ENCODE measurements at regions not wholly inside any gene's neighbourhood (a gene's known extent, or its start where the extent isn't known, plus 50 kb on each side); places are given as distances from the start of the nearest gene placed in this dataset.

- Histone ChIP-seq H3K4me3 (replicated peaks in 1 of 3; ENCODE audit: insufficient read depth in 1 of 3, low read depth in 1 of 3, low read length in 3 of 3) (no peak overlapping the region), H3K9me1 (replicated peaks; ENCODE audit: control insufficient read depth, extremely low read depth, insufficient read depth, low read length) (no peaks in the 10 kb centered on the region), H3K79me2 (ENCODE audit: control insufficient read depth, insufficient read depth, low read length) (no peaks in the 10 kb centered on the region), H3K27me3 (ENCODE audit: control insufficient read depth in 2 of 2, insufficient read depth in 2 of 2, low read length in 2 of 2) (no peaks in the 10 kb centered on the region), H3K36me3 (ENCODE audit: control insufficient read depth in 2 of 2, extremely low read depth in 1 of 2, insufficient read depth in 2 of 2, low read length in 2 of 2) (no peaks in the 10 kb centered on the region), H3K4me2 (ENCODE audit: insufficient read depth, low read length) (no peak overlapping the region), H4K20me1 (replicated peaks; ENCODE audit: control insufficient read depth, extremely low read depth, insufficient read depth, low read length) (no peaks in the 10 kb centered on the region), H2AFZ (ENCODE audit: low read depth, low read length) (no peak overlapping the region), H3K4me1 (ENCODE audit: control insufficient read depth, extremely low read depth, insufficient read depth, low read length) (no peaks in the 10 kb centered on the region), H3K9me3 (replicated peaks; ENCODE audit: control insufficient read depth, insufficient read depth, low read length) (no peaks in the 10 kb centered on the region), H3K9ac (replicated peaks; ENCODE audit: extremely low read depth, insufficient read depth, low read length) (no peak overlapping the region), H3K27ac (ENCODE audit: insufficient read depth, low read depth, low read length) (no peak overlapping the region)
- CTCF ChIA-PET = no interaction called here
- intact Hi-C loops (cut with micrococcal nuclease) = no loop called here
- TF ChIP-seq POLR2AphosphoS5 (IDR thresholded peaks at IDR 0.05; ENCODE audit: insufficient read depth, low read depth, low read length) (no peak), JUN (IDR thresholded peaks at IDR 0.05; ENCODE audit: borderline replicate concordance, insufficient read depth, insufficient read length, low read depth) (no peak), GATA2 (IDR thresholded peaks at IDR 0.05; ENCODE audit: insufficient read depth, insufficient read length, low read depth, low read length) (no peak), EZH2 (IDR thresholded peaks at IDR 0.05; ENCODE audit: borderline replicate concordance, low read depth, low read length, severe bottlenecking) (no peak), FOS (IDR thresholded peaks at IDR 0.05; ENCODE audit: borderline replicate concordance, insufficient read depth, low read length) (no peak)
- no peak for DNase-seq (ENCODE audit: low read depth, low spot score)
- BruUV-seq (replicated peaks) = no TSS peak
- POLR2A ChIA-PET = no interaction called here
- FAIRE-seq = no peak
- dilution Hi-C loops (cut with MboI; ENCODE audit: extremely low pct_ligation_motif_present, low sequenced_read_pairs) = no loop called here
Measured at GRCh38 chrX:40304115-40304514, 206.4 kb upstream of the BCOR start.

- intact Hi-C loops (cut with micrococcal nuclease) (no loop called here), dilution Hi-C loops (cut with MboI; ENCODE audit: extremely low pct_ligation_motif_present, low sequenced_read_pairs) (no loop called here)
- Histone ChIP-seq H3K9me1 (replicated peaks; ENCODE audit: control insufficient read depth, extremely low read depth, insufficient read depth, low read length) (no peaks in the 10 kb centered on the region), H3K27me3 (ENCODE audit: control insufficient read depth in 2 of 2, insufficient read depth in 2 of 2, low read length in 2 of 2) (no peaks in the 10 kb centered on the region), H2AFZ (ENCODE audit: low read depth, low read length) (no peak overlapping the region), H3K4me3 (replicated peaks in 1 of 3; ENCODE audit: insufficient read depth in 1 of 3, low read depth in 1 of 3, low read length in 3 of 3) (no peak overlapping the region), H3K4me2 (ENCODE audit: insufficient read depth, low read length) (no peak overlapping the region), H3K79me2 (ENCODE audit: control insufficient read depth, insufficient read depth, low read length) (no peaks in the 10 kb centered on the region), H3K4me1 (ENCODE audit: control insufficient read depth, extremely low read depth, insufficient read depth, low read length) (no peaks in the 10 kb centered on the region), H3K27ac (ENCODE audit: insufficient read depth, low read depth, low read length) (no peak overlapping the region), H3K36me3 (ENCODE audit: control insufficient read depth in 2 of 2, extremely low read depth in 1 of 2, insufficient read depth in 2 of 2, low read length in 2 of 2) (no peaks in the 10 kb centered on the region), H3K9me3 (replicated peaks; ENCODE audit: control insufficient read depth, insufficient read depth, low read length) (no peaks in the 10 kb centered on the region), H3K9ac (replicated peaks; ENCODE audit: extremely low read depth, insufficient read depth, low read length) (no peak overlapping the region), H4K20me1 (replicated peaks; ENCODE audit: control insufficient read depth, extremely low read depth, insufficient read depth, low read length) (no peaks in the 10 kb centered on the region)
- TF ChIP-seq EZH2 (IDR thresholded peaks at IDR 0.05; ENCODE audit: borderline replicate concordance, low read depth, low read length, severe bottlenecking) (no peak), MYC (IDR thresholded peaks at IDR 0.05; ENCODE audit: low read depth, low read length) (no peak), FOS (IDR thresholded peaks at IDR 0.05; ENCODE audit: borderline replicate concordance, insufficient read depth, low read length) (no peak), MAX (IDR thresholded peaks at IDR 0.05; ENCODE audit: insufficient read depth, insufficient read length) (no peak), POLR2A (IDR thresholded peaks at IDR 0.05; ENCODE audit: low read depth, low read length) (no peak), CTCF (IDR thresholded peaks at IDR 0.05; ENCODE audit: extremely low read depth in 1 of 2, insufficient read depth in 1 of 2, low read depth in 1 of 2, low read length in 2 of 2) (no peak), GATA2 (IDR thresholded peaks at IDR 0.05; ENCODE audit: insufficient read depth, insufficient read length, low read depth, low read length) (no peak), JUN (IDR thresholded peaks at IDR 0.05; ENCODE audit: borderline replicate concordance, insufficient read depth, insufficient read length, low read depth) (no peak), POLR2AphosphoS5 (IDR thresholded peaks at IDR 0.05; ENCODE audit: insufficient read depth, low read depth, low read length) (no peak)
- no TSS peak for BruUV-seq (replicated peaks)
- FAIRE-seq (no peak), DNase-seq (ENCODE audit: low read depth, low spot score) (no peak)
- ChIA-PET CTCF (no interaction called here), POLR2A (no interaction called here)
Measured at GRCh38 chrX:40303256-40304077, 205.7 kb upstream of the BCOR start.

All from endothelial cell of umbilical vein (primary cell).